ENCODE measurements at regions not wholly inside any gene's neighbourhood (a gene's known extent, or its start where the extent isn't known, plus 50 kb on each side); places are given as distances from the start of the nearest gene placed in this dataset.

GRCh38 chr4:56757821-56758411 is 63.6 kb downstream of the SPINK2 start:
- no peak for DNase-seq (ENCODE audit: low spot score)

GRCh38 chr4:56757261-56757746 is 64.2 kb downstream of the SPINK2 start:
- no peak for DNase-seq (ENCODE audit: low spot score)

GRCh38 chr4:56755901-56756300 is 65.6 kb downstream of the SPINK2 start:
- no peak for DNase-seq (ENCODE audit: low spot score)

- DNase-seq (ENCODE audit: low spot score), result no peak
These were observed 68.5 kb downstream of the SPINK2 start for GRCh38 chr4:56752985-56753384.

- no peak for DNase-seq (ENCODE audit: low spot score)
These were observed 69.1 kb upstream of the HOPX start for GRCh38 chr4:56750231-56750630.

GRCh38 chr4:56748271-56748670 is 67.2 kb upstream of the HOPX start:
- DNase-seq (ENCODE audit: low spot score), result no peak

GRCh38 chr4:56746639-56747038 is 65.5 kb upstream of the HOPX start:
- no peak for DNase-seq (ENCODE audit: low spot score)

GRCh38 chr4:56745042-56745441 is 63.9 kb upstream of the HOPX start:
- DNase-seq (ENCODE audit: low spot score), result no peak

GRCh38 chr4:56744030-56744429 is 62.9 kb upstream of the HOPX start:
- no peak for DNase-seq (ENCODE audit: low spot score)

GRCh38 chr4:56743550-56743949 is 62.5 kb upstream of the HOPX start:
- peak; percentile 26 for DNase-seq (ENCODE audit: low spot score)

- DNase-seq (ENCODE audit: low spot score), result no peak
These were observed 61.2 kb upstream of the HOPX start for GRCh38 chr4:56742080-56742871.

GRCh38 chr4:56741595-56741994 is 60.5 kb upstream of the HOPX start:
- DNase-seq (ENCODE audit: low spot score), result no peak

GRCh38 chr4:56739066-56739777 is 58.1 kb upstream of the HOPX start:
- DNase-seq (ENCODE audit: low spot score), result no peak

- DNase-seq (ENCODE audit: low spot score), result no peak
These were observed 56.6 kb upstream of the HOPX start for GRCh38 chr4:56737666-56738065.

GRCh38 chr4:56733352-56733751 is 52.3 kb upstream of the HOPX start:
- DNase-seq (ENCODE audit: low spot score), result no peak

- no peak for DNase-seq (ENCODE audit: low spot score)
These were observed 51.2 kb upstream of the HOPX start for GRCh38 chr4:56732301-56732700.

GRCh38 chr4:56731857-56732256 is 50.8 kb upstream of the HOPX start:
- DNase-seq (ENCODE audit: low spot score), result no peak

All from SK-N-DZ (cell line).